HEK293 (cell line): ENCODE measurements at regions not wholly inside any gene's neighbourhood (a gene's known extent, or its start where the extent isn't known, plus 50 kb on each side); places are given as distances from the start of the nearest gene placed in this dataset.

Experiments used
- CTCF ChIA-PET: fragments of 350-600 bp; formaldehyde crosslinking; extraction: SDS; loops from one replicate; lab custom pipeline; 2021; ENCODE audit warnings: antibody characterized with exemption; lab: Yijun Ruan, JAX
- POLR2A ChIA-PET: fragments of 300-600 bp; formaldehyde crosslinking; extraction: SDS; loops from one replicate; lab custom pipeline; 2020; ENCODE audit warnings: antibody characterized with exemption, inconsistent platforms; lab: Yijun Ruan, JAX
- H3K27ac ChIP-seq: fragments of 200-500 bp; sonication (Bioruptor generic); 2 replicates; pipeline ENCODE4 v1.5.1; 2014; ENCODE audit warnings: low read depth, low read length, control low read depth, inconsistent platforms; ENCODE audit errors: extremely low read depth
- H3K36me3 ChIP-seq, 2 experiments: fragments of 200-500 bp in 1 of 2; sonication (Bioruptor generic) in 1 of 2; 1 replicate in 1 of 2; 2 replicates in 1 of 2; pipeline ENCODE4 v1.5.1; 2014 to 2017; ENCODE audit warnings: inconsistent platforms in 2 of 2, low read length in 2 of 2; ENCODE audit not compliant: control insufficient read depth in 2 of 2, insufficient read depth in 1 of 2
- H3K4me1 ChIP-seq: fragments of 200-500 bp; sonication (Bioruptor generic); 2 replicates; pipeline ENCODE4 v1.5.1; 2014; ENCODE audit warnings: mild to moderate bottlenecking, low read length, inconsistent platforms; ENCODE audit not compliant: control insufficient read depth, insufficient read depth
- H3K4me3 ChIP-seq: 2 replicates; pipeline ENCODE4 v1.5.1; 2011; ENCODE audit warnings: low read depth, mild to moderate bottlenecking, control low read depth, low read length, moderate library complexity
- H3K9me3 ChIP-seq: fragments of 200-500 bp; sonication (Bioruptor generic); 2 replicates; pipeline ENCODE4 v1.5.1; 2014; ENCODE audit warnings: low read depth, low read length, inconsistent platforms; ENCODE audit not compliant: control insufficient read depth, insufficient read depth
- KLF9 ChIP-seq: fragments of 450-650 bp; formaldehyde crosslinking; IDR thresholded peaks from 2 replicates; pipeline ENCODE4 v1.5.1; 2016; ENCODE audit warnings: missing biosample characterization, missing genetic modification characterization, low read depth
- RBAK ChIP-seq: fragments of 450-650 bp; formaldehyde crosslinking; IDR thresholded peaks from 2 replicates; pipeline ENCODE4 v1.5.1; 2016; ENCODE audit warnings: missing biosample characterization, missing genetic modification characterization
- REPIN1 ChIP-seq: fragments of 450-650 bp; formaldehyde crosslinking; IDR thresholded peaks from 2 replicates; pipeline ENCODE4 v1.5.1; 2017; ENCODE audit warnings: missing biosample characterization, missing genetic modification characterization, low read depth
- SETDB1 ChIP-seq: IDR thresholded peaks from one replicate; pipeline ENCODE4 v1.6.1; 2017; ENCODE audit warnings: mild to moderate bottlenecking, low read length, moderate library complexity, mixed read lengths; ENCODE audit not compliant: insufficient read length
- ZBTB44 ChIP-seq: fragments of 450-650 bp; IDR thresholded peaks from 2 replicates; pipeline ENCODE4 v1.5.1; 2018; ENCODE audit warnings: missing biosample characterization, mild to moderate bottlenecking, missing genetic modification characterization
- ZNF133 ChIP-seq: fragments of 450-650 bp; formaldehyde crosslinking; IDR thresholded peaks from 2 replicates; pipeline ENCODE4 v1.5.1; 2016; ENCODE audit warnings: missing biosample characterization, missing genetic modification characterization
- ZNF155 ChIP-seq: fragments of 450-650 bp; formaldehyde crosslinking; IDR thresholded peaks from 2 replicates; pipeline ENCODE4 v1.5.1; 2016; ENCODE audit warnings: missing biosample characterization, missing genetic modification characterization
- ZNF175 ChIP-seq: fragments of 450-650 bp; formaldehyde crosslinking; IDR thresholded peaks from 2 replicates; pipeline ENCODE4 v1.5.1; 2016; ENCODE audit warnings: missing biosample characterization, missing genetic modification characterization
- ZNF202 ChIP-seq: fragments of 450-650 bp; formaldehyde crosslinking; IDR thresholded peaks from 2 replicates; pipeline ENCODE4 v1.5.1; 2016; ENCODE audit warnings: missing biosample characterization, missing genetic modification characterization, borderline replicate concordance
- ZNF239 ChIP-seq: fragments of 450-650 bp; formaldehyde crosslinking; IDR thresholded peaks from 2 replicates; pipeline ENCODE4 v1.5.1; 2016; ENCODE audit warnings: missing biosample characterization, missing genetic modification characterization
- ZNF426 ChIP-seq: fragments of 450-650 bp; formaldehyde crosslinking; IDR thresholded peaks from 2 replicates; pipeline ENCODE4 v1.5.1; 2017; ENCODE audit warnings: missing biosample characterization, missing genetic modification characterization, mild to moderate bottlenecking, inconsistent platforms, moderate library complexity
- ZNF433 ChIP-seq: fragments of 450-650 bp; formaldehyde crosslinking; IDR thresholded peaks from 2 replicates; pipeline ENCODE4 v1.5.1; 2016; ENCODE audit warnings: missing biosample characterization, missing genetic modification characterization, low read depth
- ZNF560 ChIP-seq: fragments of 450-650 bp; formaldehyde crosslinking; IDR thresholded peaks from 2 replicates; pipeline ENCODE4 v1.5.1; 2017; ENCODE audit warnings: missing biosample characterization, missing genetic modification characterization, borderline replicate concordance
- ZNF610 ChIP-seq: fragments of 450-650 bp; formaldehyde crosslinking; IDR thresholded peaks from 2 replicates; pipeline ENCODE4 v1.5.1; 2016; ENCODE audit warnings: missing biosample characterization, missing genetic modification characterization, borderline replicate concordance
- ZNF791 ChIP-seq: fragments of 450-650 bp; formaldehyde crosslinking; IDR thresholded peaks from 2 replicates; pipeline ENCODE4 v1.5.1; 2016; ENCODE audit warnings: missing biosample characterization, missing genetic modification characterization
- TF ChIP-seq, protein P1 (sequence below): fragments of 450-650 bp; formaldehyde crosslinking; IDR thresholded peaks from 2 replicates; pipeline ENCODE4 v1.5.1; 2016; ENCODE audit warnings: missing biosample characterization, missing genetic modification characterization

GRCh38 chr2:173669271-173669853 lies 295.8 kb downstream of the SP3 start:
- no peak overlapping the region for H3K27ac ChIP-seq
- TF ChIP-seq ZNF433 (no peak), ZNF610 (tag by site-specific recombination) (no peak), ZNF560 (no peak)
- H3K4me1 ChIP-seq: no peaks in the 10 kb centered on the region
- H3K4me3 ChIP-seq: no peak overlapping the region
- CTCF ChIA-PET: no interaction called here
- no peaks in the 10 kb centered on the region for H3K36me3 ChIP-seq
- no peaks in the 10 kb centered on the region for H3K9me3 ChIP-seq
- POLR2A ChIA-PET: no interaction called here

- Histone ChIP-seq H3K9me3 (no peaks in the 10 kb centered on the region), H3K27ac (no peak overlapping the region), H3K4me3 (no peak overlapping the region), H3K36me3 (no peaks in the 10 kb centered on the region), H3K4me1 (no peaks in the 10 kb centered on the region)
- TF ChIP-seq RBAK (tag by site-specific recombination) (no peak), ZNF791 (tag by site-specific recombination) (no peak), ZBTB44 (tag by site-specific recombination) (no peak)
- TF ChIP-seq, protein P1, sequence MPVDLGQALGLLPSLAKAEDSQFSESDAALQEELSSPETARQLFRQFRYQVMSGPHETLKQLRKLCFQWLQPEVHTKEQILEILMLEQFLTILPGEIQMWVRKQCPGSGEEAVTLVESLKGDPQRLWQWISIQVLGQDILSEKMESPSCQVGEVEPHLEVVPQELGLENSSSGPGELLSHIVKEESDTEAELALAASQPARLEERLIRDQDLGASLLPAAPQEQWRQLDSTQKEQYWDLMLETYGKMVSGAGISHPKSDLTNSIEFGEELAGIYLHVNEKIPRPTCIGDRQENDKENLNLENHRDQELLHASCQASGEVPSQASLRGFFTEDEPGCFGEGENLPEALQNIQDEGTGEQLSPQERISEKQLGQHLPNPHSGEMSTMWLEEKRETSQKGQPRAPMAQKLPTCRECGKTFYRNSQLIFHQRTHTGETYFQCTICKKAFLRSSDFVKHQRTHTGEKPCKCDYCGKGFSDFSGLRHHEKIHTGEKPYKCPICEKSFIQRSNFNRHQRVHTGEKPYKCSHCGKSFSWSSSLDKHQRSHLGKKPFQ (tag by site-specific recombination): no peak
- POLR2A ChIA-PET: no interaction called here
- CTCF ChIA-PET: interaction anchor here (0.7 kb wide), 1 partner anchor 95 kb away, joined by 4 read pairs; no protein-coding TSS in a partner anchor
These were observed 295.3 kb downstream of the SP3 start for GRCh38 chr2:173669888-173670287.

DNA sequence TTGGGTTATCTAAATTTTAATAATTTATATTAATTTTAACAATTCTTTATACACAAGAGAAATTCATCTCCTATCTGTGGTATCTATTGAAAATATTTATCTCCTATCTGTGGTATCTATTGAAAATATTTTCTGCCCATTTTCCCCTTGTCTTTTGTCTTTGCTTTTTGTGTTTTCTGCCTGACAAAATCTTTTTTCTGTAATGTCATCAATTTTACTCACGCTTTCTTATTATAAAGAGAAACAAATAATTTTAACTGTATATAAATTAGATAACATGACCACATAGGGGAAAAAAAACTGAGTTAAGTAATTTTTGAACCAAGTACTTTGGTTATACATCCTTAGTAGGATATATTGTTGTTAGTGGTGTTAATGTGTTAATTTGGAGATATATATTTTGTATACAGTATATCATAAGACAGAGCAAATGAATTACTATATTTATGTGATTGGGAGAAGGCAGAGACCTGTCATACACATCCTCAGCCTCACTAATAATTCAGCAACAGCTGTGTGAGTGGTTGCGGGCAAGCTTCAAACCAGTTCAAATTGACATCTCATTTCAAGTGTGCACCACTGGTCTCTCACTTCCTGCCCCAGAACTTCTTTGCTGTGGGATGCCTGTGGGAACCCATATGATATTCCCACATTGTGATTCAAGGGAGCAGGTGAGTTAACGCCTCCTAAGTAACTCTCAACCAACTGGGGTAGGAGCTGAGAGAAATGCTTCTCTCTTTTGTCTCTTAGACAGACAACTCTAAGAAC lies 292.4 kb downstream of the SP3 start:
- Histone ChIP-seq H3K36me3 (no peaks in the 10 kb centered on the region), H3K9me3 (no peaks in the 10 kb centered on the region), H3K4me1 (no peaks in the 10 kb centered on the region), H3K27ac (no peak overlapping the region), H3K4me3 (no peak overlapping the region)
- ChIA-PET CTCF (no interaction called here), POLR2A (interaction anchor here (0.5 kb wide), 1 partner anchor 396 kb away, joined by 5 read pairs; no protein-coding TSS in a partner anchor)
- TF ChIP-seq REPIN1 (no peak), ZNF791 (tag by site-specific recombination) (no peak), RBAK (tag by site-specific recombination) (no peak), SETDB1 (no peak), KLF9 (tag by site-specific recombination) (no peak), ZNF175 (no peak), ZNF202 (no peak), ZNF426 (tag by site-specific recombination) (no peak), ZNF239 (no peak), ZNF133 (tag by site-specific recombination) (no peak), ZNF155 (tag by site-specific recombination) (no peak)
